GM21576 (cell line): ENCODE measurements at regions not wholly inside any gene's neighbourhood (a gene's known extent, or its start where the extent isn't known, plus 50 kb on each side); places are given as distances from the start of the nearest gene placed in this dataset.
"Not testable (repeated sequence)": the region's sequence is repeated elsewhere in the genome, so short reads cannot be mapped to it uniquely, and the experiment has no call there.

Source experiments
- ATAC-seq: cut with Tn5 transposase; IDR thresholded peaks from one replicate; pipeline ENCODE4 v1.9.1; 2021; ENCODE audit warnings: mild to moderate bottlenecking, moderate library complexity; ENCODE audit not compliant: unreplicated experiment

GRCh38 chr12:131249246-131250027 is 295.7 kb downstream of the ADGRD1 start:
- no peak for ATAC-seq

GRCh38 chr12:131250028-131250950 is 296.6 kb downstream of the ADGRD1 start:
- ATAC-seq = no peak

GRCh38 chr12:131250951-131251315 is 297.2 kb downstream of the ADGRD1 start:
- ATAC-seq = no peak

- ATAC-seq = no peak
These were observed 297.8 kb downstream of the ADGRD1 start for GRCh38 chr12:131251336-131252101.

- no peak for ATAC-seq
These were observed 299.8 kb downstream of the ADGRD1 start for GRCh38 chr12:131253376-131254026.

GRCh38 chr12:131254374-131254773 is 300.7 kb downstream of the ADGRD1 start:
- ATAC-seq = no peak

- ATAC-seq = no peak
These were observed 304.7 kb downstream of the ADGRD1 start for GRCh38 chr12:131258398-131258797.

- ATAC-seq = no peak
These were observed 306.7 kb downstream of the ADGRD1 start for GRCh38 chr12:131260251-131260905.

GRCh38 chr12:131260954-131261353 is 307.2 kb downstream of the ADGRD1 start:
- no peak for ATAC-seq

- ATAC-seq = no peak
These were observed 308.2 kb downstream of the ADGRD1 start for GRCh38 chr12:131261906-131262305.

GRCh38 chr12:131263626-131264025 is 309.9 kb downstream of the ADGRD1 start:
- ATAC-seq = no peak

- ATAC-seq = no peak
These were observed 310.9 kb downstream of the ADGRD1 start for GRCh38 chr12:131264635-131265034.

- ATAC-seq = no peak
These were observed 313.1 kb downstream of the ADGRD1 start for GRCh38 chr12:131266591-131267467.

- no peak for ATAC-seq
These were observed 313.9 kb downstream of the ADGRD1 start for GRCh38 chr12:131267576-131267975.

- ATAC-seq = not testable (repeated sequence)
These were observed 314.4 kb downstream of the ADGRD1 start for GRCh38 chr12:131268123-131268522.

- not testable (repeated sequence) for ATAC-seq
These were observed 314.9 kb downstream of the ADGRD1 start for GRCh38 chr12:131268571-131268970.

- ATAC-seq = no peak
These were observed 315.8 kb downstream of the ADGRD1 start for GRCh38 chr12:131269551-131269950.

GRCh38 chr12:131269977-131270376 is 316.3 kb downstream of the ADGRD1 start:
- ATAC-seq = not testable (repeated sequence)

- no peak for ATAC-seq
These were observed 318.0 kb downstream of the ADGRD1 start for GRCh38 chr12:131271724-131272123.
